NB4 (cell line): ENCODE measurements at regions not wholly inside any gene's neighbourhood (a gene's known extent, or its start where the extent isn't known, plus 50 kb on each side); places are given as distances from the start of the nearest gene placed in this dataset.

Experiments
- DNase-seq: peaks from one replicate; pipeline ENCODE4 v3.0.0; 2010; ENCODE audit warnings: low read depth
- H3K4me3 ChIP-seq: one replicate; pipeline ENCODE4 v1.5.1; 2011; ENCODE audit warnings: mild to moderate bottlenecking, low read depth, low read length, moderate library complexity
- MYC ChIP-seq: IDR thresholded peaks from 2 replicates; pipeline ENCODE4 v1.6.1; 2011; ENCODE audit warnings: low read depth, low read length
- POLR2A ChIP-seq: IDR thresholded peaks from 2 replicates; pipeline ENCODE4 v1.6.1; 2011; ENCODE audit warnings: mild to moderate bottlenecking; ENCODE audit not compliant: insufficient read length; ENCODE audit errors: extremely low read depth
- TF ChIP-seq, protein P1 (sequence below): IDR thresholded peaks from one replicate; pipeline ENCODE4 v1.5.1; 2012; ENCODE audit warnings: low read depth, low read length
- TF ChIP-seq, protein P2 (sequence below): IDR thresholded peaks from 2 replicates; pipeline ENCODE4 v1.6.1; 2011; ENCODE audit warnings: low read depth, low read length

- DNase-seq, result no peak
- no peak overlapping the region for H3K4me3 ChIP-seq
- TF ChIP-seq POLR2A, result no peak
- TF ChIP-seq, protein P1, sequence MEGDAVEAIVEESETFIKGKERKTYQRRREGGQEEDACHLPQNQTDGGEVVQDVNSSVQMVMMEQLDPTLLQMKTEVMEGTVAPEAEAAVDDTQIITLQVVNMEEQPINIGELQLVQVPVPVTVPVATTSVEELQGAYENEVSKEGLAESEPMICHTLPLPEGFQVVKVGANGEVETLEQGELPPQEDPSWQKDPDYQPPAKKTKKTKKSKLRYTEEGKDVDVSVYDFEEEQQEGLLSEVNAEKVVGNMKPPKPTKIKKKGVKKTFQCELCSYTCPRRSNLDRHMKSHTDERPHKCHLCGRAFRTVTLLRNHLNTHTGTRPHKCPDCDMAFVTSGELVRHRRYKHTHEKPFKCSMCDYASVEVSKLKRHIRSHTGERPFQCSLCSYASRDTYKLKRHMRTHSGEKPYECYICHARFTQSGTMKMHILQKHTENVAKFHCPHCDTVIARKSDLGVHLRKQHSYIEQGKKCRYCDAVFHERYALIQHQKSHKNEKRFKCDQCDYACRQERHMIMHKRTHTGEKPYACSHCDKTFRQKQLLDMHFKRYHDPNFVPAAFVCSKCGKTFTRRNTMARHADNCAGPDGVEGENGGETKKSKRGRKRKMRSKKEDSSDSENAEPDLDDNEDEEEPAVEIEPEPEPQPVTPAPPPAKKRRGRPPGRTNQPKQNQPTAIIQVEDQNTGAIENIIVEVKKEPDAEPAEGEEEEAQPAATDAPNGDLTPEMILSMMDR, result no peak
Measured at GRCh38 chr22:46043816-46044620, 67.1 kb upstream of the WNT7B start.

DNA sequence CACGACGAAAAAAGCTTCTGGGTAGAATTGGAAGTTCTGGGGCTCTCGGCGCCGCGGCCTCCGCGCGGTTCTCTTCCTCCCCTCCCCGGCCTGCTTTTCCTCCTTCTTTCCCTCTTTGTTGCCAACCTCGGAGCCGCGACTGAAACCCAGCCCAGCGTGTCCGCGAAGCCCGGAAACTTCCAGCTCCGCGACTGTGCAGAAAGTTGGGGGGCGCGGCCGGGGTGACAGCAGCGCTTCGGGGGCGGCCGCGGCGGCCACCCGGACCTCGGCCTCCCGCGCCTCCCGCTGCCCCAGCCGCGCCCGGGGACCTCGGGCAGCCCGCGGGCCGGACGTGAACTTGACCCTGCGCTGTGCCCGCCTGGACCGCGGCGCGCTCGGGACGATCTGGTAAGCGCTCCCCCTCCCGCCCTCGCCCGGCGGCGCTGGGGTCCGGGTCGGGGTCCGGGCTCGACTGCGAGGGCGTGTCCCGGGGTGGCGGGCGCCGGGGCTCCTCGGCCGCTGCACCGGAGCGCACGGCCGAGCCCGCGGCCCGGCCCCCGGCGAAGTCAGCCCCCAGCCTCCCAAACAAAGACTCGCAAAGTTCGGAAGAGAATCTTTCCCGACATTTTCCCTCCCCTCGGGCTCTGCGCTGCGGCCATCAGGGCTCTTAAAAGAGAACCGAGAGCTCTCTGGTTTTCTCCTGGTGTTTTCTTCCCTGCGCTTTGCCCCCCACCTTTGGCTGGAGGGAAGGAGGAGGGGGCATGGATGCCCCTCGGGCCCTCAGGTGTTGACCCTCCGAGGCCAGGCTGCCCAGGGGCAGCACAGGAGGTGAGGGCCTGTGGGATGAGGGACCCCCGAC is 67.9 kb upstream of the WNT7B start:
- TF ChIP-seq, protein P1, result no peak
- TF ChIP-seq, protein P2, sequence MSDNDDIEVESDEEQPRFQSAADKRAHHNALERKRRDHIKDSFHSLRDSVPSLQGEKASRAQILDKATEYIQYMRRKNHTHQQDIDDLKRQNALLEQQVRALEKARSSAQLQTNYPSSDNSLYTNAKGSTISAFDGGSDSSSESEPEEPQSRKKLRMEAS, result no peak
- TF ChIP-seq MYC, result no peak
- no peak for TF ChIP-seq POLR2A
- no peak overlapping the region for H3K4me3 ChIP-seq
- no peak for DNase-seq

DNA sequence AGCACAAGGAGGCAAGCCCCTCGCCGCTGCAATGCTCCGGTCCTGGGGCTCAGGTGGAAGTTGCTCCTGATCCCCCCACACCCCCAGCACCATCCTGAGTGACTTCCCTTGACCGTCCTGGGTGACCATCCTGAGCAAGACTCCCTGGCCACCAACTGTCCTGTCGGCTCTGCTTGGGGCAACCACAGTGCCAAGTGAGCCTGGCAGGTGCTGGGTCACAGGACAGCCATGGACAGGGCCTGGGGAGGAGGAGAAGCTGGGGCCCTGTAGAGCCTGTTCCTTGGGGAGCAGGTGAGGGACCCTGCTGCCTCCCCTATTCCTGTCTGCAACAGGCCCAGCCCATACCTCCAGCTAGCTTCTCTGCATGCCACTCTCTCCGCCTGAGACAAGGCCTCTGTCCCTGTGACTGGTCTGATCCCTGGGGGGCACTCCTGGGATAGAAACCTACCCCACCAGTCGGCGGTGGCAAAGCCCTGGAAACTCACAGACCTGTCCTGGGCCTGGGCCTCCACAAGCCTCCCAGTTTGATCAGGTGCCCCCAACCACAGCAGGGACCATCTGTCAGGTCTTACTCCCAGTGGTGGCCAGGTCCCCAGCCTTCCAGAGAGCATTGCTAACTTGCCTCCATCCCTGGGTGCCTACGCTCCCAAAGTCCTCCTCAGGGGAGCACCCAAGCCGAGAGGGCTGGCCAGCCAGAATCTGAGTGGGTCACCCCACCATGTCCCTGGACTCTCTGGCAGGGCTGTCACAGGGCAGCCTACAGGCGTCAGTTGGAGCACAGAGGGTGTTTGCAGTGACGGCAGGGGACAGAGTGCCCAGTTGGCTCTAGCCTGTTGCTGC is 68.7 kb upstream of the WNT7B start:
- no peak for DNase-seq
- TF ChIP-seq POLR2A, result no peak
- TF ChIP-seq, protein P2, result no peak
- TF ChIP-seq MYC, result no peak
- TF ChIP-seq, protein P1, result no peak
- no peak overlapping the region for H3K4me3 ChIP-seq

DNA sequence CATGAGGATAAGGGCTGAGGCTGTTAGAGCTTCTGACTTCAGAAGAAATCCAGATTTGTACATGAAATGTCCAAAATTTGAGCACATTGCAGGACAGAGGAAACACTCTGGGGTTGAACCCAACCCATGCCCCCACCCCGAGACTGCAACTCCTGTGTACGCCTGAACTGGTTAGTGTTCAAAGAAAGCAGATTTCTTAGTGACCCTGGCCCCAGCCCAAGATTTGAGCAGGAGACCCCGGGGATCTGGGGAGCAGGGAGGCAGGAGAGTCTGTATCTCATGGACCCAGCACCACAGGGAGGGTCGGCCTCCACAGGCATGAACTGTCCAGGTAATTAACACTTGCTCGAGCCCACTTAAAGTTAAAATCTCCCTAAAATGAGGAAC is 69.3 kb upstream of the WNT7B start:
- no peak overlapping the region for H3K4me3 ChIP-seq
- TF ChIP-seq POLR2A (no peak), MYC (no peak)
- TF ChIP-seq, protein P1, result no peak
- TF ChIP-seq, protein P2, result no peak
- DNase-seq, result no peak

GRCh38 chr22:46047226-46047625 is 70.3 kb upstream of the WNT7B start:
- no peak overlapping the region for H3K4me3 ChIP-seq
- no peak for DNase-seq
- no peak for TF ChIP-seq POLR2A
- TF ChIP-seq, protein P2, result no peak
- TF ChIP-seq, protein P1, result no peak
- TF ChIP-seq MYC, result no peak
